Neural cell (in vitro differentiated cells): ENCODE measurements at regions not wholly inside any gene's neighbourhood (a gene's known extent, or its start where the extent isn't known, plus 50 kb on each side); places are given as distances from the start of the nearest gene placed in this dataset.

Experiments
- H2AFZ ChIP-seq: fragments of 200-600, 300-800 bp; sonication (generic), shearing (Covaris generic); 2 replicates; pipeline ENCODE4 v1.6.0; 2014; ENCODE audit warnings: low read depth, mild to moderate bottlenecking, antibody characterized with exemption, low read length, moderate library complexity
- H3F3A ChIP-seq: fragments of 200-600 bp; shearing (Covaris generic); 2 replicates; pipeline ENCODE4 v1.6.1; 2016; ENCODE audit warnings: mild to moderate bottlenecking, moderate library complexity, mixed read lengths, antibody characterized with exemption, low read length; ENCODE audit not compliant: insufficient read depth, poor library complexity, severe bottlenecking
- H3K27ac ChIP-seq: fragments of 200-600, 300-800 bp; sonication (generic), shearing (Covaris generic); 2 replicates; pipeline ENCODE4 v1.5.1; 2014; ENCODE audit warnings: mild to moderate bottlenecking, low read length, moderate library complexity
- H3K27me3 ChIP-seq: fragments of 300-800, 200-600 bp; sonication (generic), shearing (Covaris generic); 2 replicates; pipeline ENCODE4 v1.6.0; 2014; ENCODE audit warnings: mild to moderate bottlenecking, low read depth, low read length, moderate library complexity; ENCODE audit not compliant: insufficient read depth
- H3K36me3 ChIP-seq: fragments of 300-800, 200-600 bp; sonication (generic), shearing (Covaris generic); 2 replicates; pipeline ENCODE4 v1.5.1; 2014; ENCODE audit warnings: mild to moderate bottlenecking, antibody characterized with exemption, low read length, moderate library complexity; ENCODE audit not compliant: insufficient read depth
- H3K4me2 ChIP-seq: fragments of 300-800, 200-600 bp; sonication (generic), shearing (Covaris generic); 2 replicates; pipeline ENCODE4 v1.6.0; 2014; ENCODE audit warnings: mild to moderate bottlenecking, low read length
- H3K4me3 ChIP-seq: fragments of 300-800, 200-600 bp; sonication (generic), shearing (Covaris generic); 2 replicates; pipeline ENCODE4 v1.5.1; 2014; ENCODE audit warnings: mild to moderate bottlenecking, low read length, moderate library complexity
- H3K79me2 ChIP-seq: fragments of 200-600 bp; shearing (Covaris generic); replicated peaks from 2 replicates; pipeline ENCODE4 v1.6.0; 2014; ENCODE audit warnings: mild to moderate bottlenecking, low read length, moderate library complexity; ENCODE audit not compliant: insufficient read depth
- H3K9ac ChIP-seq: fragments of 300-800, 200-600 bp; sonication (generic), shearing (Covaris generic); 2 replicates; pipeline ENCODE4 v1.6.1; 2016; ENCODE audit warnings: mild to moderate bottlenecking, low read length, mixed read lengths
- H3K9me2 ChIP-seq: fragments of 200-600 bp; shearing (Covaris generic); 2 replicates; pipeline ENCODE4 v1.6.1; 2016; ENCODE audit warnings: mild to moderate bottlenecking, low read length, mixed read lengths; ENCODE audit not compliant: insufficient read depth
- H3K9me3 ChIP-seq: fragments of 200-600, 300-800 bp; sonication (generic), shearing (Covaris generic); 2 replicates; pipeline ENCODE4 v1.6.1; 2016; ENCODE audit warnings: mild to moderate bottlenecking, mixed run types, low read length, moderate library complexity, mixed read lengths
- H4K20me1 ChIP-seq: fragments of 200-600 bp; shearing (Covaris generic); 2 replicates; pipeline ENCODE4 v1.6.1; 2016; ENCODE audit warnings: mild to moderate bottlenecking, mixed run types; ENCODE audit not compliant: insufficient read depth
- CTCF ChIP-seq: fragments of 450-650 bp; IDR thresholded peaks from 2 replicates; pipeline ENCODE4 v1.5.1; 2014; ENCODE audit warnings: antibody characterized with exemption, mild to moderate bottlenecking, moderate library complexity; ENCODE audit not compliant: poor library complexity, severe bottlenecking
- EP300 ChIP-seq: fragments of 450-650 bp; conservative IDR thresholded peaks from 2 replicates; pipeline ENCODE4 v1.6.1; 2014; ENCODE audit warnings: antibody characterized with exemption, mild to moderate bottlenecking, moderate library complexity; ENCODE audit not compliant: poor library complexity, severe bottlenecking
- EZH2 ChIP-seq: fragments of 200-600, 300-800 bp; shearing (Covaris generic), sonication (generic); IDR thresholded peaks from 2 replicates; pipeline ENCODE4 v1.6.1; 2014; ENCODE audit warnings: antibody characterized with exemption, low read length, borderline replicate concordance, mild to moderate bottlenecking; ENCODE audit not compliant: insufficient read depth, poor library complexity, severe bottlenecking
- MXI1 ChIP-seq: fragments of 450-650 bp; conservative IDR thresholded peaks from 2 replicates; pipeline ENCODE4 v1.6.1; 2014; ENCODE audit warnings: antibody characterized with exemption, mild to moderate bottlenecking; ENCODE audit not compliant: poor library complexity, severe bottlenecking
- POLR2AphosphoS5 ChIP-seq: IDR thresholded peaks from 2 replicates; pipeline ENCODE4 v1.6.1; 2012
- RAD21 ChIP-seq: fragments of 450-650 bp; conservative IDR thresholded peaks from 2 replicates; pipeline ENCODE4 v1.6.1; 2014; ENCODE audit warnings: antibody characterized with exemption, mild to moderate bottlenecking, moderate library complexity
- REST ChIP-seq: IDR thresholded peaks from 2 replicates; pipeline ENCODE4 v1.6.1; 2012; ENCODE audit warnings: borderline replicate concordance
- SMC3 ChIP-seq: fragments of 450-650 bp; conservative IDR thresholded peaks from 2 replicates; pipeline ENCODE4 v1.6.1; 2014; ENCODE audit warnings: antibody characterized with exemption, mild to moderate bottlenecking, moderate library complexity; ENCODE audit not compliant: poor library complexity
- TAF1 ChIP-seq: IDR thresholded peaks from 2 replicates; pipeline ENCODE4 v1.6.1; 2012; ENCODE audit warnings: low read depth

DNA sequence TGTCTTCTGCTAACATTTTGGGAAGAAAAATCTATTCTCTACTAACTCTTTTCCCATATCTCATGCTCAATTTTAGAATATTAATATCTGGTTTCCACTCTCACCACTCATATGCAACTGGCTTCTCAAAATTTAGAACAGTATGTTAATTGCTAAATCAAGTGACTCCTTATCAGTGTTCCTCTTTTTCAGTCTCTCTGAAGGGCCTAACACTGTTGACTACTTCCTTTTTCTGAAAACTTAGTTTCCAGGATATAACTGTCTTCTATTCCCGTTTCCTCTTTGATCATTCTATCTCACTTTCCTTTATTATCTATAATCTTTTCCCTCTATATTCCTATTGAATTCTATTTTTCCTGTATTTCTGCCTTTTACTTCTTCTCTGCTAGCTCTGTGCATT is 1717.2 kb upstream of the C9orf72 start:
- TF ChIP-seq CTCF (no peak), TAF1 (no peak), EZH2 (no peak), MXI1 (no peak), RAD21 (no peak), POLR2AphosphoS5 (no peak), SMC3 (no peak), EP300 (no peak), REST (no peak)
- H4K20me1 ChIP-seq = no peaks in the 10 kb centered on the region
- H2AFZ ChIP-seq = no peak overlapping the region
- no peaks in the 10 kb centered on the region for H3K36me3 ChIP-seq
- no peaks in the 10 kb centered on the region for H3F3A ChIP-seq
- no peak overlapping the region for H3K9ac ChIP-seq
- H3K79me2 ChIP-seq = no peaks in the 10 kb centered on the region
- no peaks in the 10 kb centered on the region for H3K27me3 ChIP-seq
- H3K9me3 ChIP-seq = peaks cover 9% of the 10 kb centered on the region
- H3K9me2 ChIP-seq = no peaks in the 10 kb centered on the region
- no peak overlapping the region for H3K4me2 ChIP-seq
- H3K4me3 ChIP-seq = no peak overlapping the region
- H3K27ac ChIP-seq = no peak overlapping the region

DNA sequence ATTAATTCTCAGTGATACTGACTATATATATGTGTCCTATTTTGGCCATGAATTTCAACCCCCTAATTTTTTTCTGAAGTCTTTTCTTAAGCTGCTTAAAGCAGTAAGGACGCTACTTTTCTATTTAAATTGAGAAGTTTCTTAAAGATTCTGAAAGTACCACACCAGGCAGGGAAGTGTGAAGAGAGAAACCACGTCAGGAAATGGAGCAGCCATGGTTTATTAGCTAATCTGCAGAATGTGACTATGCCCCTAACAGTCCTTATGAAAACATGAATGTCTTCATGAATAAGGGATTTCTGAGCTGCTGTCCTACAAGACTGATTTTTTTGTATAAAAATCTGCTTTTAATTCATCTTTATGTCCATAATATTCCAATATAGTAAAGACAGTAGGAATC is 1724.3 kb upstream of the C9orf72 start:
- H3K27ac ChIP-seq = no peak overlapping the region
- no peak for TF ChIP-seq SMC3
- no peak for TF ChIP-seq REST
- TF ChIP-seq EP300 = no peak
- no peak for TF ChIP-seq MXI1
- TF ChIP-seq TAF1 = no peak
- no peak for TF ChIP-seq CTCF
- no peak for TF ChIP-seq RAD21
- no peak for TF ChIP-seq EZH2
- TF ChIP-seq POLR2AphosphoS5 = no peak
- H3K4me2 ChIP-seq = no peak overlapping the region
- H3K9me3 ChIP-seq = peaks cover 11% of the 10 kb centered on the region
- H3K9ac ChIP-seq = no peak overlapping the region
- no peaks in the 10 kb centered on the region for H3F3A ChIP-seq
- no peak overlapping the region for H2AFZ ChIP-seq
- H4K20me1 ChIP-seq = no peaks in the 10 kb centered on the region
- no peaks in the 10 kb centered on the region for H3K36me3 ChIP-seq
- H3K9me2 ChIP-seq = no peaks in the 10 kb centered on the region
- H3K27me3 ChIP-seq = no peaks in the 10 kb centered on the region
- no peaks in the 10 kb centered on the region for H3K79me2 ChIP-seq
- H3K4me3 ChIP-seq = no peak overlapping the region
